ENCODE measurements at regions not wholly inside any gene's neighbourhood (a gene's known extent, or its start where the extent isn't known, plus 50 kb on each side); places are given as distances from the start of the nearest gene placed in this dataset.

GRCh38 chr5:158600679-158601078, 499.0 kb downstream of the EBF1 start:
- no peak for TF ChIP-seq CTCF (IDR thresholded peaks at IDR 0.05; ENCODE audit: partially characterized antibody, unreplicated experiment)
- Mint-ChIP-seq H3K27me3 (ENCODE audit: unreplicated experiment) (no peaks in the 10 kb centered on the region), H3K9me3 (ENCODE audit: unreplicated experiment) (peaks cover 2% of the 10 kb centered on the region), H3K36me3 (ENCODE audit: unreplicated experiment) (no peaks in the 10 kb centered on the region), H3K4me1 (ENCODE audit: low read depth, unreplicated experiment) (peaks cover 3% of the 10 kb centered on the region), H3K27ac (ENCODE audit: unreplicated experiment) (no peak overlapping the region), H3K4me3 (ENCODE audit: unreplicated experiment) (no peak overlapping the region)
- DNase-seq: no peak

- H3K4me3 Mint-ChIP-seq (ENCODE audit: unreplicated experiment): no peak overlapping the region
- TF ChIP-seq CTCF (IDR thresholded peaks at IDR 0.05; ENCODE audit: partially characterized antibody, unreplicated experiment): no peak
- H3K27ac Mint-ChIP-seq (ENCODE audit: unreplicated experiment): no peak overlapping the region
- peaks cover 3% of the 10 kb centered on the region for H3K4me1 Mint-ChIP-seq (ENCODE audit: low read depth, unreplicated experiment)
- H3K36me3 Mint-ChIP-seq (ENCODE audit: unreplicated experiment): no peaks in the 10 kb centered on the region
- no peaks in the 10 kb centered on the region for H3K27me3 Mint-ChIP-seq (ENCODE audit: unreplicated experiment)
- DNase-seq: no peak
- no peaks in the 10 kb centered on the region for H3K9me3 Mint-ChIP-seq (ENCODE audit: unreplicated experiment)
These were observed 500.6 kb downstream of the EBF1 start for GRCh38 chr5:158599157-158599556.

GRCh38 chr5:158594595-158595242, 505.0 kb downstream of the EBF1 start:
- Mint-ChIP-seq H3K27ac (ENCODE audit: unreplicated experiment) (no peak overlapping the region), H3K27me3 (ENCODE audit: unreplicated experiment) (peaks cover 1% of the 10 kb centered on the region), H3K36me3 (ENCODE audit: unreplicated experiment) (no peaks in the 10 kb centered on the region), H3K4me3 (ENCODE audit: unreplicated experiment) (no peak overlapping the region), H3K9me3 (ENCODE audit: unreplicated experiment) (peaks cover 2% of the 10 kb centered on the region), H3K4me1 (ENCODE audit: low read depth, unreplicated experiment) (peaks cover 4% of the 10 kb centered on the region)
- DNase-seq: no peak
- no peak for TF ChIP-seq CTCF (IDR thresholded peaks at IDR 0.05; ENCODE audit: partially characterized antibody, unreplicated experiment)

- Mint-ChIP-seq H3K36me3 (ENCODE audit: unreplicated experiment) (no peaks in the 10 kb centered on the region), H3K4me3 (ENCODE audit: unreplicated experiment) (no peak overlapping the region), H3K4me1 (ENCODE audit: low read depth, unreplicated experiment) (peaks cover 2% of the 10 kb centered on the region), H3K27me3 (ENCODE audit: unreplicated experiment) (peaks cover 1% of the 10 kb centered on the region), H3K9me3 (ENCODE audit: unreplicated experiment) (peaks cover 2% of the 10 kb centered on the region), H3K27ac (ENCODE audit: unreplicated experiment) (no peak overlapping the region)
- TF ChIP-seq CTCF (IDR thresholded peaks at IDR 0.05; ENCODE audit: partially characterized antibody, unreplicated experiment): no peak
- no peak for DNase-seq
These were observed 505.8 kb downstream of the EBF1 start for GRCh38 chr5:158593925-158594324.

GRCh38 chr5:158591301-158591863, 508.3 kb downstream of the EBF1 start:
- Mint-ChIP-seq H3K27ac (ENCODE audit: unreplicated experiment) (no peak overlapping the region), H3K27me3 (ENCODE audit: unreplicated experiment) (peaks cover 1% of the 10 kb centered on the region), H3K4me3 (ENCODE audit: unreplicated experiment) (no peak overlapping the region), H3K36me3 (ENCODE audit: unreplicated experiment) (no peaks in the 10 kb centered on the region), H3K4me1 (ENCODE audit: low read depth, unreplicated experiment) (peaks cover 2% of the 10 kb centered on the region), H3K9me3 (ENCODE audit: unreplicated experiment) (peaks cover 2% of the 10 kb centered on the region)
- TF ChIP-seq CTCF (IDR thresholded peaks at IDR 0.05; ENCODE audit: partially characterized antibody, unreplicated experiment): no peak
- no peak for DNase-seq

Measured in glutamatergic neuron (in vitro differentiated cells).